ENCODE measurements at regions not wholly inside any gene's neighbourhood (a gene's known extent, or its start where the extent isn't known, plus 50 kb on each side); places are given as distances from the start of the nearest gene placed in this dataset.

DNA sequence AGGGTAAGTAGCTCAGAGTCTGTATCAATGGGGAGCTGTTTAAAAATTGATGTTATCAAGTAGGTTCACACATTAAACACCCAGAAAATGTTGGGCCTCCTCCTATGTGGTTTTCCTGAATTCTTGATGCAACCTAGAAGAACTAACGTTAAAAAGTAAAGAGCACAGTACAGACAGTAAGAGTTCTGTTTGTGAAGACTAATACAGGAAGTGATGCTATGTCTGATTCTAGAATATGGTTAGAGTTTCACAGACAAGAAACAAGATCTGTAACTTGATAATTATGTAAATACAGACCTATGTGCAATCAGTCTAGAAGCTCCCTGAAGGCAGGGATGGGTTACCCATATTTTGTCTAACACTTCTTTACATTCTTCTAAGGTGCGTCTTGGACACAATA, 214.9 kb upstream of the BTG1 start:
- TF ChIP-seq, protein P1, sequence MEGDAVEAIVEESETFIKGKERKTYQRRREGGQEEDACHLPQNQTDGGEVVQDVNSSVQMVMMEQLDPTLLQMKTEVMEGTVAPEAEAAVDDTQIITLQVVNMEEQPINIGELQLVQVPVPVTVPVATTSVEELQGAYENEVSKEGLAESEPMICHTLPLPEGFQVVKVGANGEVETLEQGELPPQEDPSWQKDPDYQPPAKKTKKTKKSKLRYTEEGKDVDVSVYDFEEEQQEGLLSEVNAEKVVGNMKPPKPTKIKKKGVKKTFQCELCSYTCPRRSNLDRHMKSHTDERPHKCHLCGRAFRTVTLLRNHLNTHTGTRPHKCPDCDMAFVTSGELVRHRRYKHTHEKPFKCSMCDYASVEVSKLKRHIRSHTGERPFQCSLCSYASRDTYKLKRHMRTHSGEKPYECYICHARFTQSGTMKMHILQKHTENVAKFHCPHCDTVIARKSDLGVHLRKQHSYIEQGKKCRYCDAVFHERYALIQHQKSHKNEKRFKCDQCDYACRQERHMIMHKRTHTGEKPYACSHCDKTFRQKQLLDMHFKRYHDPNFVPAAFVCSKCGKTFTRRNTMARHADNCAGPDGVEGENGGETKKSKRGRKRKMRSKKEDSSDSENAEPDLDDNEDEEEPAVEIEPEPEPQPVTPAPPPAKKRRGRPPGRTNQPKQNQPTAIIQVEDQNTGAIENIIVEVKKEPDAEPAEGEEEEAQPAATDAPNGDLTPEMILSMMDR (IDR thresholded peaks at IDR 0.05; ENCODE audit: unreplicated experiment): no peak
- intact Hi-C loops (cut with micrococcal nuclease; ENCODE audit: unreplicated experiment): loop anchor here (10.0 kb wide), 1 partner anchor 216 kb away; the partner anchor contains the start of gene BTG1
- no TSS peak for BruUV-seq (replicated peaks)
- no peak overlapping the region for H3K4me3 Mint-ChIP-seq (ENCODE audit: low read depth, unreplicated experiment)
- H3K27ac Mint-ChIP-seq (ENCODE audit: unreplicated experiment): no peak overlapping the region
- no peaks in the 10 kb centered on the region for H3K36me3 Mint-ChIP-seq (ENCODE audit: insufficient read depth, unreplicated experiment)
- DNase-seq: no peak
- CTCF ChIA-PET: no interaction called here
- peaks cover 17% of the 10 kb centered on the region for H3K4me1 Mint-ChIP-seq (ENCODE audit: low read depth, unreplicated experiment)
- no peaks in the 10 kb centered on the region for H3K27me3 Mint-ChIP-seq (ENCODE audit: unreplicated experiment)
- H3K9me3 Mint-ChIP-seq (ENCODE audit: low read depth, unreplicated experiment): no peaks in the 10 kb centered on the region

DNA sequence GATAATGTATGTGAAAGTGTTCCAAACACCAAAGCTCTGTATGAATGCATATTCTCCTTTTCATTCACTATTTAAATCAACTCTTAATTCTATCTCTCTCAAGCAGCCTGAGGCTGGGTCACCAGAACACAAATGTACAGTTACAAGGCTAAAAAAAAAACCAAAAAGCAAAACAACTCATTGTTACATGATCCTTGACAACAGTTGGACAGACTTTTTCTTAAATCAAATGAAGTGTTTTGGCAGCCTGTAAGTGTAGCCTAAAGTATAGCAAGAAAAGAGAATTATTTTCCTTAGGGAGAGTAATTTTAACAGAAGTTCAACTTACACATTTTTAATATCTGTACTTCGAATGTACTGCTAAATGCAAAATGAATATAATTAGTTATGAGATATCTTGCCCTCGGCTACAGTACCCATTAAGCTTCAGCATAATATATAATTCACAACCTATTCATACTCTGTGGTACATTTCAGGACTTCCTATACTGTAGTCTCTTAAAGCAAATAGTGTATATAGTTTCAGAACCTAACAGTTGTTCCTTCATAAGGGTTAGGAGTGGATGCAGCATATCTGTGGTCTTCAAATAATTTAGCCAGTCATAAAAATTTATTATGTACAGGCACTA, 214.0 kb upstream of the BTG1 start:
- Mint-ChIP-seq H3K27me3 (ENCODE audit: unreplicated experiment) (no peaks in the 10 kb centered on the region), H3K4me1 (ENCODE audit: low read depth, unreplicated experiment) (peaks cover 16% of the 10 kb centered on the region), H3K36me3 (ENCODE audit: insufficient read depth, unreplicated experiment) (no peaks in the 10 kb centered on the region), H3K4me3 (ENCODE audit: low read depth, unreplicated experiment) (no peak overlapping the region), H3K27ac (ENCODE audit: unreplicated experiment) (no peak overlapping the region), H3K9me3 (ENCODE audit: low read depth, unreplicated experiment) (no peaks in the 10 kb centered on the region)
- CTCF ChIA-PET: no interaction called here
- TF ChIP-seq, protein P1 (IDR thresholded peaks at IDR 0.05; ENCODE audit: unreplicated experiment): no peak
- no peak for DNase-seq
- intact Hi-C loops (cut with micrococcal nuclease; ENCODE audit: unreplicated experiment): loop anchor here (10.0 kb wide), 1 partner anchor 215 kb away; the partner anchor contains the start of gene BTG1
- no TSS peak for BruUV-seq (replicated peaks)

DNA sequence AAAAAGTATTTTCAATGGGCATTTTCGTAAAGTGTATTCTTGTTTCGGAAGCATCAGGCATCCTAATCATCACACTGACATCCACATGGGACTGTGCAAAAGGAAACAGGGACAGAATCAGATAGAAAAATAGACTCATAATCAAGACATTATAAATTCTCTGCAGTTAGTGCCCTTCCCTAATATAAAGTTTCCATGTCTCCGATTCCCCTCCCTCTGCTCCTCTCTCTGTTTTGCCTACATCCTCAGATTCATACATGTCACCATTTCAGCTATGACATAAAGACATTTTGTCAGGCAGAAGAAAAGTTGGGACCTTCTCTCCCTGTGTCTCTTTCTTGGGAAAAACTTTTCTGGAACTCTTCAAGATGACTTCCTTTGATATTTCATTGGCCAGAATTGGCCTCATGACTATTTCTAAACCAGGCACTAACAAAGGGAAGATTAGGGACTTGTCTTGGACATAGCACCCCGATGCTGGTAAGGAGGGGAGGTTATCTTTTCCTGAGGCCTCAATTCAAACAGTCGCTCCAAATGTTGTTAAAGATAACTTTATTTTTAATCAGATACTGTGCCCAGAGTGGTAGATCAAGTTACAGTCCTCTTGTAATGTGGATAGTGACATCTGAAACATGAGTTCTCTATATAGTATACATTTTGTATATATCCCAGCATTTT, 212.1 kb upstream of the BTG1 start:
- intact Hi-C loops (cut with micrococcal nuclease; ENCODE audit: unreplicated experiment): no loop called here

DNA sequence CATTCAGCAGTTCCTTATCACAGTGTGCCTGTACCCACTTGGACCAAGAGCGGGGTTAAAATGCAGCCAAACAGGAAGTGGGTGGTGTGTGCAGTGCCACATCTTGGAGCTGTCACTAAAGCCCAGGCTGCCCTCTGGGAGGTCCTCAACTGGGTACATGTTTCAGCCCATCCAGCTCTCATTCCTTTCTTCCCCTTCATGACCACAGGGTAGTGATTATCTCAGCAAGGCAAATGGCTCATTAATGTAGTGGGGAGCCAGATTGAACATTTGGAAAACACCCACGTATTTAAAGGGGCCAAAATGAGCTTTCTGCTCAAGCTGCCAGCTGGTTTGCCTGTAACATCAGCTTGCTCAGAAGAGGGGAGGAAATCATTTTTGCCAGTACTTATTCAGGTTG, 210.8 kb upstream of the BTG1 start:
- Mint-ChIP-seq H3K4me3 (ENCODE audit: low read depth, unreplicated experiment) (no peak overlapping the region), H3K27me3 (ENCODE audit: unreplicated experiment) (no peaks in the 10 kb centered on the region), H3K36me3 (ENCODE audit: insufficient read depth, unreplicated experiment) (no peaks in the 10 kb centered on the region), H3K27ac (ENCODE audit: unreplicated experiment) (no peak overlapping the region), H3K9me3 (ENCODE audit: low read depth, unreplicated experiment) (peaks cover 3% of the 10 kb centered on the region), H3K4me1 (ENCODE audit: low read depth, unreplicated experiment) (no peaks in the 10 kb centered on the region)
- DNase-seq: no peak
- intact Hi-C loops (cut with micrococcal nuclease; ENCODE audit: unreplicated experiment): no loop called here
- CTCF ChIA-PET: no interaction called here
- TF ChIP-seq, protein P1 (IDR thresholded peaks at IDR 0.05; ENCODE audit: unreplicated experiment): no peak
- BruUV-seq (replicated peaks): no TSS peak

More for the DNA sequence above, 212.1 kb upstream of the BTG1 start:
- DNase-seq: no peak
- H3K36me3 Mint-ChIP-seq (ENCODE audit: insufficient read depth, unreplicated experiment): no peaks in the 10 kb centered on the region
- H3K27me3 Mint-ChIP-seq (ENCODE audit: unreplicated experiment): no peaks in the 10 kb centered on the region
- no peaks in the 10 kb centered on the region for H3K9me3 Mint-ChIP-seq (ENCODE audit: low read depth, unreplicated experiment)
- no TSS peak for BruUV-seq (replicated peaks)
- TF ChIP-seq, protein P1 (IDR thresholded peaks at IDR 0.05; ENCODE audit: unreplicated experiment): no peak
- CTCF ChIA-PET: no interaction called here
- H3K4me3 Mint-ChIP-seq (ENCODE audit: low read depth, unreplicated experiment): no peak overlapping the region
- H3K27ac Mint-ChIP-seq (ENCODE audit: unreplicated experiment): no peak overlapping the region
- peaks cover 12% of the 10 kb centered on the region for H3K4me1 Mint-ChIP-seq (ENCODE audit: low read depth, unreplicated experiment)

Data from Calu3 (cell line).